NCI-H345 treated with DMSO at 0.1 percent for 48 hours (cell line): ENCODE measurements at regions not wholly inside any gene's neighbourhood (a gene's known extent, or its start where the extent isn't known, plus 50 kb on each side); places are given as distances from the start of the nearest gene placed in this dataset.
A peak's percentile ranks its signal among the peaks of the same experiment; 100 is the strongest.
"Not testable (repeated sequence)": the region's sequence is repeated elsewhere in the genome, so short reads cannot be mapped to it uniquely, and the experiment has no call there.

Experiments used
- DNase-seq: peaks from one replicate; lab custom pipeline; 2025; ENCODE audit not compliant: unreplicated experiment; lab: John Stamatoyannopoulos, UW

GRCh38 chr9:103237571-103238109 is 242.5 kb downstream of the CYLC2 start:
- DNase-seq = not testable (repeated sequence)

GRCh38 chr9:103242025-103242424 is 246.9 kb downstream of the CYLC2 start:
- no peak for DNase-seq

- no peak for DNase-seq
These were observed 247.4 kb downstream of the CYLC2 start for GRCh38 chr9:103242486-103242885.

- no peak for DNase-seq
These were observed 248.4 kb downstream of the CYLC2 start for GRCh38 chr9:103243553-103243952.

DNA sequence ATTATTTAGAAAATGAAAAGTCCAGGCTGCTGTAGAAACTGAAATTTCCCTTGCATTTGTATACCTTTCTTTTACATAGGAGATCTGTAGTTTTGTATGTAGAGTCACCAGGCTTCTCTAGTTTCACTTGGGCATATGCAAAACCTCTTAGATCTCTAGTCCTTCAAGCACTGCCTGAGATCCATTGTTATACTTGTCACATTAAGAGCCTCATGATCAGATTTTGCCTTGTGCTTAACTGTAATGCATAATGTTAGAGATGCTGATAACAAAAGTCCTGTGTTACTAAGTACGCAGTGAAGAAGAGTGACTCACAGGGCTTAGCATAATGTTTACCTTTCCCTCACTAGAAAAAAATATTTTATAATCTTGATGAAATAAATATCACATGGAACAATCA is 250.2 kb downstream of the CYLC2 start:
- DNase-seq = peak; percentile 56

- DNase-seq = peak; percentile 20
These were observed 266.8 kb downstream of the CYLC2 start for GRCh38 chr9:103261951-103262350.

DNA sequence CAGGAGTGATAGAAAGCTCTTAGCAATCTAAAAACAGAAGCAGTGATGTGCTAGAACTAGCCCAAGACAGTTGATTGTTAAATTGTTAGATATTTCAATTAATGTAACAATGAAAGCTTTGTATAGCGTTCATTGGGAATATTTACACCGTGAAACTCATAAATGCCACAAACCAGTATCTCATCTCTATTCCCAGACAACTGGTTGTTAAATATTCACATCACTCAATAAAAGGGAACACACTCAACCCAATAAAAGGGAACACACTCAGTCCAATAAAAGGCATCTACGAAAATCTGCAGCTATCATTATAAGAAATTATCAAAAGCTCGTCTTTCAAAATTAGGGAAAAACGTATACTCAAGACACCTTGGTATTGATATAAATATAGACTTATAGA is 270.9 kb downstream of the CYLC2 start:
- DNase-seq = no peak

- DNase-seq = no peak
These were observed 282.1 kb downstream of the CYLC2 start for GRCh38 chr9:103277240-103277639.

DNA sequence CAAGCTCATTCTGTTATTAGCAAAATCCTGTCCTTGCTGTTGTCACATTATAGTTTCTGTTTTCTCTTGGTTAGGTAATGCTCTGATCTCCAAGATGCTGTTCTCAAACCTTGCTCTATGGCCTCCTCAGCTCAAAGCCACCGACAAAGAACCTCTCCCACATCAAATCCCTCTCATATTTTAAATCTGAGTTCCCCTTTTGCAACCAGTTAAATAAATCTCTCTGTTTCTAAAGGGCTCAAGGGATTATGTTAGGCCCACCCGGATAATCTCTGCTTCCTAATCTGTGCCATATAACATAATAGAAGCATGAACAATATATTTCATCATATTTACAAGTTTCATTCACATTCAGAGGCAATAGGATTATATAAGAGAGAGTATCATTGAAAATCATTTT is 286.0 kb downstream of the CYLC2 start:
- DNase-seq = no peak

GRCh38 chr9:103287361-103287760 is 292.2 kb downstream of the CYLC2 start:
- DNase-seq = no peak

DNA sequence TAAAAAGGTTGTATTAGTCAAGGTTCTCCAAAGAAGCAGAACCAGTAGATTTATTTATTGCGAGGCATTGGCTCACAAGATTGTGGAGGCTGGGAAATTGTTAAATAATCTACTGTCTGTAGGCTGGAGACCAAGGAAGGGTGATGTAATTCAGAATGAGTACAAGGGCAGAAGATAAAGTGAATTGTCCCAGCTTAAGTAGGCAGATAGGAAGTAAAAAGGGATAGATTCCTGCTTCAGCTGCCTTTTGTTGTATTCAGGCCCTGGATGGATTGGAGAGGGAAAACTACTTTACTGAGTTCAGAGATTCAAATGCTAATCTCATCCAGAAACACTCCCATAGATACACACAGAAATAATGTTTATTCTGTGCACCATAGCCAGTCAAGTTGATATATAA is 301.1 kb downstream of the CYLC2 start:
- DNase-seq = no peak

DNA sequence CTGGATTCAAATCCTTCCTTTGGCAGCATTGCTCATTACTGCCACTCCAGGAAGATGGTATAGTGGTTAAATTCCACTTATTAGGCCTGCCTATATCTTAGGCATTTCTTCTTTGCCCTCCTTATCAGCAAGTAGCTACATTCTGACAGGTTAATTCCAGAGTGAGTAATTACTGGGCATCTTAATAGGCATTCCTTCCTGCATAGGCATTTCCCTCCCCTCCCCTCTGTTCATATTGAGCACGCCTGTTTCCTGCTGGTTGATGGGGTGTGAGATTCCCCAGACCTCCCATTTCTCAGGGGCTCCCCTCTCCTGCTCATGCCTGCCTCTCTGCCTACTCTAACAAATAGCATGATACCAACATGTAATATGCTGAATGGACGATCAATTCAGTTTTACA is 305.9 kb downstream of the CYLC2 start:
- no peak for DNase-seq

- no peak for DNase-seq
These were observed 309.7 kb downstream of the CYLC2 start for GRCh38 chr9:103304797-103305196.

DNA sequence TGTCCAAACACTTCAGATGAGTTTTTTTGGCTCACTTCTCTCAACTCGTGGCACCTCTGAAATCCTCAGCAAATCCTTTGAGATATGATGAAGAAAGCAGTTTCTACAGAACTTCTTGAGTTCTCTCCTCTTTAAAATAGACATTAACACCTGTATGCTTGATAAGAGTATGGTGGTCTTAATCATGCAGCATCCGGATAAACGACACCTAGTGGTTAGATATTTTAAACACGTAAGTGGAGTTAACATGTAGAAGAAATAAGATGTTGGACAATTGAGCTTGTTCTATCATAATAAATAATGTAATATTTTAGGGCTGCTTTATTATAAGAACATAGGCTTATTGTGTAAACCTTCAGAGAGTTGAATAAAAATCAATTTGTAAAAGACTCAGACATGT is 324.8 kb downstream of the CYLC2 start:
- no peak for DNase-seq

GRCh38 chr9:103323699-103324098 is 328.6 kb downstream of the CYLC2 start:
- DNase-seq = no peak

- no peak for DNase-seq
These were observed 340.3 kb downstream of the CYLC2 start for GRCh38 chr9:103335461-103335860.

DNA sequence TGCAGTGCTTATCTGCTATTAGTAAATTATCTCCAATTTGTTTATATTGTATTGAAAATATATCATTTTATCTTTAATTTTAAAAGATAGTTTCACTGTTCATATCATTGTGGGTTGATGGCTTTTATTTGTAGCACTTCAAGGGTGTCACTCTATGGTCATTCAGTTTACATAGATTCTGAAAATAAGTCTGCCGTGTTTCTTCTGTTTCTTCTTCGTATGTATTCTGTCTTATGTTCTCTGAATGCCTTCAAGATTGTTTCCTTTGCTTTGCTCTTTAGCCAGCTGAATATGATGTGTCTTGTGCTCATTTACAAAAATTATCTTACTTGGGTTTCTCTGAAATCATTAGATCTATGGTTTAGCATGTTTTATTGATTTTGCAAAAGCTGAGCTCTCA is 359.9 kb downstream of the CYLC2 start:
- no peak for DNase-seq

- DNase-seq = not testable (repeated sequence)
These were observed 362.8 kb downstream of the CYLC2 start for GRCh38 chr9:103357980-103358379.

- no peak for DNase-seq
These were observed 366.8 kb downstream of the CYLC2 start for GRCh38 chr9:103361906-103362305.

DNA sequence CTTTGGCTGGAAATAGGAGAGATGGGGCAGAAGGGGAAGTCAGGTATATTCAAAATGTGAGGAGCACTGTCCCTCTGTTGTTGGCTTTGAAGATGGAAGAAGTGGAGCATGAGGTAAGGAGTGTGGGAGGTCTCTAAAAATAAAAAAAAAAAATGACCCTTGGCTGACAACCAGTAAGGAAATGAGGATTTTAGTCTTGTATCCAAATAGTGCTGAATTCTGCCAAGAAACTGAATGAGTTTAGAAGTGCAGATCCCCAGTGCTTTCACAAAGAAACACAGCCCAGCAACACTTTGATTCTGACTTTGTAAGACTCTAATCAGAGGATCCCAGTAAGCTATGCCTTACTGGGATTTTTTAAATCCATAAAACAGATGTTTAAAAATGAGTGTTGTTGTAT is 367.9 kb downstream of the CYLC2 start:
- DNase-seq = no peak

GRCh38 chr9:103364753-103365152 is 369.6 kb downstream of the CYLC2 start:
- no peak for DNase-seq

GRCh38 chr9:103371152-103371551 is 376.0 kb downstream of the CYLC2 start:
- DNase-seq = no peak

DNA sequence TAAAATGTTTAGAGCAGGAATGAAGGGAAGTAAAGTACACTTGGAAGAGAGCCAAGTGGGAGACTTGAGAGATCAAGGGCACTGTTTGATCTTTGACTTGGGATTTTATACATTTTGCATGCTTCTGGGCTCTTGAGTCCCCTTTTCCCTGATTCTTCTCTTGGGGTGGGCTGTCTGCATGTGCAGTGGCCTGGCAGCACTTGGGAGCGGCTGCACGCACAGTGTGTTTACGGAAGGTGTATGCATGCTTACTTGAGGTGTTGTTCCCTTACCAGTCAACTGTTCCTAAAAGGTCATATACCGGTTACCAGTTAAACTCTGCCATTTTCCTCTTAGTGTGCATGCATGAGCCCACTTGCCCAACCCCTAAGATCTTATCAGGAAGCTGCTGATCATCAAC is 377.7 kb downstream of the CYLC2 start:
- no peak for DNase-seq

DNA sequence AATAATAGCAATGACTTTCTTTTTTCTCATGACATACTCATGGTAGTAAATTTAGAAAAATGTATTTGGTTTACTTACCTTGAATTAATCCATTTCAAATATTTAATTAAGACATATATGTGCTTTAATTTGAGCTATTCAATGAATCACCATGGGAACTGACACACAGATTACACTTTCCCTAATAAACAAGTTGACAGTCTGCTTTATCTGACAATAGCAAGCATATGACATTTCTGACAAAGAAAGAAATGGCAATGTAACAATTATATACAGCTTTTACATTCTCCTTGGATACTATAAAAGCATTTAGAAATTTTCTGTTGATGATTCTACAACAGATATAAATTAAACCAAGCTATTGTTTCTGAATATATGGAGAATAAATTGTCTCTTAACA is 382.5 kb downstream of the CYLC2 start:
- DNase-seq = no peak
